ENCODE measurements at regions not wholly inside any gene's neighbourhood (a gene's known extent, or its start where the extent isn't known, plus 50 kb on each side); places are given as distances from the start of the nearest gene placed in this dataset.

DNA sequence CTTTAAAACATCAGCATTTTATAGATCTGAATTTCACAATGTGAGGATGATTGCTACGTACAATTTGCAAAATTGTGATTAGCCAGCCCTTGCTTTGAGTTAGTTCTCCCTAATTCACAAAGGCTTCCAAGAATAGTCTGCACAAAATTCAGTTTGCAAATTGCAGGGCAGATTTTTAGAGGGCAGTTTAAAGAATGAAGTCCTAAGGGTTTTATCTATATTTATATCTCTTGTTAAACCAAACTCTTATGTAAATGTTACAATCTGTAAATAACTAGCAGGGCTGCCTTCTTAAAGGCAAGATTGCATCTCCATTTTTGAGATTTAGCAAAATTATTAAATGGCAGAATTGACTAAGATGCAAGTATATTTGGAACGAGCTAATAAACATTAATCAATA lies 52.8 kb upstream of the ZNF536 start:
- peaks cover 3% of the 10 kb centered on the region for H3K9me3 Mint-ChIP-seq
- H3K4me1 Mint-ChIP-seq, result no peaks in the 10 kb centered on the region
- H3K36me3 Mint-ChIP-seq, result no peaks in the 10 kb centered on the region
- no peak for DNase-seq
- ATAC-seq (ENCODE audit: low read depth), result no peak
- no peaks in the 10 kb centered on the region for H3K27me3 Mint-ChIP-seq
- POLR2A ChIA-PET, result no interaction called here
- H3K4me3 Mint-ChIP-seq, result no peak overlapping the region
- no peak overlapping the region for H3K27ac Mint-ChIP-seq

DNA sequence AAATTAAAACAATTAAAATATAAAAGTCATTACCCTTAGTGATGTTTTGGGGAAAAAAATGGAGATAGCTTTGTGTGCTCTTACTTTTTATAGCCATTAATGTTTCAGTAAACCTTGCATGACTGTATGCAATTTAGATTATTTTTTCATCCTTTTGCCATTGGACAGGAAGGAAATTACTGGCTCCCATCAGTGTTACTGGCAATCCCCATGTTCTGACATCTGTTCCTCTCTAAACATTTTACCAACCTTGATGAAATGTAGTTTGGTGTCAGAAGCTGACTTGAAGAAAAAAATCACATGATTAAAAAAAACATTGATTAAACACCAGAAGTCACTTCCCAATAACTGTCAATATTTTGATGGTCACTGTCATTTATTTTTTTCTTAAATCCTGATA lies 52.3 kb upstream of the ZNF536 start:
- H3K9me3 Mint-ChIP-seq, result peaks cover 3% of the 10 kb centered on the region
- no peak overlapping the region for H3K4me3 Mint-ChIP-seq
- H3K27me3 Mint-ChIP-seq, result no peaks in the 10 kb centered on the region
- no peaks in the 10 kb centered on the region for H3K4me1 Mint-ChIP-seq
- POLR2A ChIA-PET, result no interaction called here
- ATAC-seq (ENCODE audit: low read depth) (no peak), DNase-seq (no peak)
- no peak overlapping the region for H3K27ac Mint-ChIP-seq
- H3K36me3 Mint-ChIP-seq, result no peaks in the 10 kb centered on the region

- H3K27me3 Mint-ChIP-seq, result no peaks in the 10 kb centered on the region
- H3K27ac Mint-ChIP-seq, result no peak overlapping the region
- DNase-seq (no peak), ATAC-seq (ENCODE audit: low read depth) (no peak)
- POLR2A ChIA-PET, result no interaction called here
- H3K9me3 Mint-ChIP-seq, result peaks cover 3% of the 10 kb centered on the region
- no peaks in the 10 kb centered on the region for H3K36me3 Mint-ChIP-seq
- H3K4me3 Mint-ChIP-seq, result no peak overlapping the region
- no peaks in the 10 kb centered on the region for H3K4me1 Mint-ChIP-seq
Observed at GRCh38 chr19:30320466-30320865, 51.7 kb upstream of the ZNF536 start.

DNA sequence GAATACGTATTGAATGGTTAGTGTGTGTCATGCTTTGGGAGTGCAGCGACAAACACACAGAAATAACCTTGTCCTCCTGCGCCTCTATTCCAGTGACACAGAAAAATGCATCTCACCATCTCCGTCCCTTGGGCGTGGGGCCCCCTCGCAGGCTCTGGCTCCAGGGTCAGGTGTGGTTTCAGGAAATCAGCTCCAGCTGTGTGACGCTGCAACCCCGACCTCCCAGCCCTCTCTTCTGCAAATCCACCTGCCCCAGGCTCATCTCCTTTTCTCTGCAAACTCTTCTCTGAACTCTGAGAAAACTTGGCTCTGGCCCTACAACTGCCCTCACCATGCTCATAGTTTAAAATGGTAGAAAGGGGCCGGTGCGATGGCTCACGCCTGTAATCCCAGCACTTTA lies 51.3 kb upstream of the ZNF536 start:
- Mint-ChIP-seq H3K27ac (no peak overlapping the region), H3K36me3 (no peaks in the 10 kb centered on the region), H3K27me3 (no peaks in the 10 kb centered on the region), H3K4me1 (no peaks in the 10 kb centered on the region), H3K4me3 (no peak overlapping the region), H3K9me3 (peaks cover 3% of the 10 kb centered on the region)
- ATAC-seq (ENCODE audit: low read depth), result no peak
- DNase-seq, result no peak
- POLR2A ChIA-PET, result no interaction called here

Data from activated naive CD8-positive, alpha-beta T cell treated with anti-CD3 and anti-CD28 coated beads, Interleukin-2, amount 10 ng/mL, durations not matched to agents 7 days and 5 days (primary cell).